Activated CD4-positive, alpha-beta T cell treated with anti-CD3 and anti-CD28 coated beads for 48 hours (primary cell): ENCODE measurements at regions not wholly inside any gene's neighbourhood (a gene's known extent, or its start where the extent isn't known, plus 50 kb on each side); places are given as distances from the start of the nearest gene placed in this dataset.

ENCODE experiments used
- DNase-seq: peaks from one replicate; pipeline ENCODE4 v3.0.0-alpha.2; 2020

- no peak for DNase-seq
Observed at GRCh38 chr6:40192516-40192915, 258.3 kb upstream of the MOCS1 start.

DNA sequence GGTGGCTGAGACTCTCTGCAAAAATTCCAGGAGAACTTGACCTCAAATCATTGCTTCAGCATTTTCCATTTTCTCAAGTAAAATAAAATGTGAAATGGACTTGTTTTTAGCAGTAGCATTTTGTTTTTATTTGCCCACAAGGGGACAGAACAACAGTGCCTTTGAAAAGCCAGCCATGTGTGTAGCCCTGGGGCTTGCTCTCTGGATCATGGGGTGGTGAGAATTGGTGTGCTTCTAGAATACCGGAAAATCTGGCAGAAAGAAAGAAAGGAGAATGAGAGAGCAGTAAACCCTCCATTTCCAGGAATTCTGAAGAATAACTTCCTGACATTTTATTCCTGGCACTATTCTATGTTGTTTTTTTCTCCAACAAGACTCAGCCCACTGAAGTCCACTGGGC, 254.7 kb upstream of the MOCS1 start:
- no peak for DNase-seq

DNA sequence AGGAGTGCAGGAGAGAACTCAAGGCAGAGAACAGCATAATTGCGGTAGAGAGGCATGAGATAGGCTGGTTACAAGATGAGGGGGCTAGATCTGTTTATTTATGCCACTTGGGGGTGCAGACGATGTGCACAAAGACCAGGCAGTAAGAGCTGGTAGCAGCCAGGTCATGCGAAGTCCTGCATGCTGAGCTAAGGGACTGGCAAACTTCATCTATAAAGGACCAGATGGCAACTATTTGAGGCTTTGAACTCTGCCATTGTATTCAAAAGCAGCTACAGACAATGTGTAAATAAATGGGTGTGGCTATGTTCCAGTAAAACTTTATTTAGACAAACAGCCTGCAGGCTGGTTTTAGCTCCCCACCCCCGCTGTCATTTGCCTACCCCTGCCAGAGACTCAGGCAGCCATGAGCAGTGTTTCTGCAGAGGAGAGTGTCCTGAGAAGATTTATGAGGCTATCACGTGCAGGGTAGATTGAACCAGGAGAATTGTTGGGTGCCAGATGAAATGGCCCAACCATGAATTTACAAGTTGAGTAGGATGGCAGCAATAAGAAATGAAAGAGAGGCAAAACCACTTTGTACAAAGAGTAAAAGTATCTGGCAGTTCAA, 253.4 kb upstream of the MOCS1 start:
- no peak for DNase-seq

DNA sequence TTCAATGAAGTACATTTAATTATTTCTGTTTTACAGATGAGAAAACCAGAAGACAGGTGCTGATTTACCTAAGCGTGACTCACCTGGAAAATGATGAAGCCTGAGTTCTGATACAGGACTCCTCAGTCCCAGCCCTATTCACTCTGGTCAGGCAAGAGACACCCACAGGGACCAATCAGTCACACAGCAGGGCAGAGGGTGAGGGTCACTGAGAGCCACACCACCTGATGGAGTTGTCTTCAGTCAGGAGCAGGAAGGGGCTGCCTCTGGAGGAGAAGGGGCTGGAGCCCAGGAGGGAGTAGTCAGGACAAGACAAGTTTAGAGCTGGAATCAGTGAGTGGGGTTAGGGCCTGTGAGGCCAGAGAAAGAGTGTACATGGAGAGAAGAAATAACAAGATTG, 251.2 kb upstream of the MOCS1 start:
- DNase-seq = no peak

GRCh38 chr6:40183902-40184301, 249.6 kb upstream of the MOCS1 start:
- no peak for DNase-seq

- no peak for DNase-seq
Observed at GRCh38 chr6:40181367-40181766, 247.1 kb upstream of the MOCS1 start.

DNA sequence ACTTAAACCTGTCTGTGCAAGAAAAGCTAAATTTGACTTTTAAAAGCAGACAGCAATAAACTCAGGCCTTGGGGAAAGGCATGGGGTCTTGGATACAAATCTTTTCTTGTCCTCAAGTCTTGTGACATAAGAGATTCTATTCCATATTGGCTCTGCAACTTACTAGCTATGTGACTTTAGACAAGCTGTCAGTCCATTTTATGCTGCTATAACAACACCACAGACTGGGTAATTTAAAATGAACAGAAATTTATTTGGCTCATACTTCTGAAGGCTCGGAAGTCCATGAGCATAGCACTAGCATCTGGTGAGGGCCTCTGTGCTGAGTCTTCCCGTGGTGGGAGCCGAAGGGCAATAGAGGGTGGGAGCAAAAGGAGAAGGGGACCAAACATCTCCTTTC, 246.0 kb upstream of the MOCS1 start:
- DNase-seq = no peak

GRCh38 chr6:40179496-40179895, 245.2 kb upstream of the MOCS1 start:
- DNase-seq = no peak

GRCh38 chr6:40177598-40177997, 243.3 kb upstream of the MOCS1 start:
- no peak for DNase-seq

GRCh38 chr6:40176152-40176551, 241.9 kb upstream of the MOCS1 start:
- DNase-seq = no peak

DNA sequence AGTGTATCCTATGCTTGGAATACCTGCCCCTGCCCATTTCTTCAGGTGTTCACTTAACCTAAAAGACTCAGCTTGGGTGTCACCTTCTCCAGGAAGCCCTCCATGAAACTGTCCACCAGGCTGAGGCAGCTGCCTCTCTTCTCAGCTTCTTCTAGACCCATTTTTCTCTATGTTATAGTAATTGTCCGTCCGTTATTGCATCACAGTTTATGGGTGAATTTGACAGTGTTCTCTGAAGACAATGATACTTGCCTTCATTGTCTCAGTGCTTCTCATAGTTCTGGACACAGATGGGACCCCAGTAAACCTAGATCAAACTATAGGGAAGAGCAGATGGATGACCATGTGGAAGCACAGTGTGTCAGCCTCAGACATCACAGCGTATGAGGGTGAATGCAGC, 238.0 kb upstream of the MOCS1 start:
- DNase-seq = no peak

DNA sequence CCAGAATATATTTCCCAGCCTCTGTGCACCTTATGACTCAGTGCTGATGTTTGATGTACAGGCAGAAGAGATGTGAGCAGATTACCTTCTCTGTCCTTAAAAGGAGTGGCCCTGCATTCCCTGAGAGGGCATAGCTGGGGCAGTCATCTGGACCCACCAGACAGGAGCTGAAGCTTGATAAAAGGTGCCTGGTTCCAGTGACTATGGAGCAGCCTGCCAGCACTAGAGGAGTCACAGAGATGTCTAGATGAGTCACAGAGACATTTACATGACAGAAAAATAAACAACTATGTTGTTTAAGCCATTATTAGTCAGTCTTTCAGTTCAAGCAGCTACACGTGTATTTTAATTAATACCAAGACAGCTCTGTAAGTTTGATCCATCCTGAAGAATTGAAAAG, 237.1 kb upstream of the MOCS1 start:
- DNase-seq = no peak

- no peak for DNase-seq
Observed at GRCh38 chr6:40170856-40171255, 236.6 kb upstream of the MOCS1 start.

DNA sequence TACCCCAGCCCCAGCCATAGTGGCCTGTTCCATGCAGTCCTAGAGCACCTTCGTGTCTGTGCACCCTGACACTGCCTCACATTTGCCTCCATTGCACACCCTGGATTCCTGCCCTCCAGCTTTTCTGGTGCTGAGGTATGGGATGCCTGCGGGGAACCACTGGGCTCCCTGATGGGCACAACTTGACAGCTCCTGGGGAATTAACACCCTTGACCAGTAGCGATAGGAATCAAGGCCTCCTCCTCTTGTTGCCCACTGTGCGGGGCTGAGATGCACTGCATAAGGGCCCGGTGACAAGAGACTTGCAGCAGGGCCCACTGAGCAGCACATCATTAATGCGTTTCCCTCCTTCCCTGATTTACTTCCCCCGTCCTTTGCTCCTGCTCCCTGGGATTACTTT, 235.6 kb upstream of the MOCS1 start:
- no peak for DNase-seq

GRCh38 chr6:40166963-40167362, 232.7 kb upstream of the MOCS1 start:
- no peak for DNase-seq

DNA sequence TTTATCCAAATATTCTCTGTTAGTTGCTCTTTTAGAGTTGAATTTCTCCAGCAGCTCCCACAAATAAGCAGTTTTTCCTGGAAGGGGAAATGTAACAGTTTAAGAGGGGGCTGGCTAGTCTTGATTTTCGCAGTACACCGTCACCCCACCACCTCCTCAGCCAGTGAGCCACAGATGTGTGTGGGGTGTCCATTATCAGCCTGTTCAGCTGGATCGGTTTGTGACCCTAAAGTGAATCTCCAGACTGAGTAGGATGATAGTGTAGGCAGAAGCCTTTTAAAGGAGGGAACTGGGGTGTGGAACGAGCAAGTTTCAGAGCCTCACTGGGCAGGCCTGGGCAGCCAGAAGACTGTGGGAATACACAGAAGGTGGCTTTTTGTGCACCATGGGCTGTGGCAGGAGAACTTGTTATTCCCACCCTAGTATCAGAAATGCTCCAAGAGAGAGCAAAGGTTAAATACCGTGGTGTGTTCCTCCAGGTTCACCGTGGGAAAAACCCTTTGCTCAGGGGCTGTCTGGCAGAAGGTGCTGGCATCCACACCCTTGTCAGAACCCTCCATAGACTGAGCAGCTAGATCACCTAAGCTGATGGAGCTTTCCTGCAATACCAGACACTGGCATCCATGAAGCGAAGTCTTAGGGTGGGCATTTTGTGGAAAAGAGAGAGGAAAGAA, 230.9 kb upstream of the MOCS1 start:
- no peak for DNase-seq

GRCh38 chr6:40164345-40164755, 230.1 kb upstream of the MOCS1 start:
- DNase-seq = no peak

- no peak for DNase-seq
Observed at GRCh38 chr6:40163924-40164323, 229.7 kb upstream of the MOCS1 start.

GRCh38 chr6:40162074-40162473, 227.8 kb upstream of the MOCS1 start:
- DNase-seq = no peak

- no peak for DNase-seq
Observed at GRCh38 chr6:40160826-40161225, 226.6 kb upstream of the MOCS1 start.

GRCh38 chr6:40159865-40160264, 225.6 kb upstream of the MOCS1 start:
- no peak for DNase-seq

GRCh38 chr6:40152701-40153436, 218.6 kb upstream of the MOCS1 start:
- no peak for DNase-seq

DNA sequence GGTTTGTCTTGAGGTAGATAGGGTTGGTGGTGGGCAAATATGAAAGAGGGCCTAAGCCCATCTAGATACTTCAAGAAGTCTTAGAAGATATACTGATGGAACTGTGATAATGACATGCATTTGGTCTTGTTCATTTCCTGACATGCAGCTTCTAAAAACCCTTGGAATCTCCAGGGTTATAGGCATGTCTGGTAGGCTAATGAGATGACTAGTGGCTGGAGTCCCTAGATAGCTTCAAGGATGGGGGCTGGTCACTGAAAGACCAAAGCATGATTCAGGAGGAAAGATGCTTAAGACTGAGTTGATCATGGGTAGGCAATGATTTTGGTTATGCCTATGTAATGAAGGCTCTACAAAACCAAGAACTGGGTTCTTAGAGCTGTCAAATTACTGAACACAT, 217.9 kb upstream of the MOCS1 start:
- no peak for DNase-seq

GRCh38 chr6:40148882-40149573, 214.8 kb upstream of the MOCS1 start:
- no peak for DNase-seq
